Heart right ventricle (tissue), 16 donors: ENCODE measurements at regions not wholly inside any gene's neighbourhood (a gene's known extent, or its start where the extent isn't known, plus 50 kb on each side); places are given as distances from the start of the nearest gene placed in this dataset.

Source experiments
- ATAC-seq, 8 donors: fragments of 200-7000 bp; cut with Tn5 transposase; one replicate each; pipeline ENCODE4 v1.9.1; 2020; ENCODE audit warnings: mild to moderate bottlenecking in 8 of 8, moderate library complexity in 8 of 8, moderate number of reproducible peaks in 1 of 8
- DNase-seq, 2 donors: peaks; one replicate each; pipeline ENCODE4 v3.0.0-alpha.2; 2020
- H3K27ac ChIP-seq, 10 donors: fragments of 200-600 bp; sonication (generic) in 2 of 10; one replicate each; pipeline versions ENCODE4 v1.5.0 to v1.8.0; 2020 to 2022; ENCODE audit warnings: mild to moderate bottlenecking in 3 of 10
- H3K27me3 ChIP-seq, 7 donors: fragments of 200-600 bp; one replicate each; pipeline ENCODE4 v1.8.0; 2021 to 2022; ENCODE audit warnings: mild to moderate bottlenecking in 2 of 7
- H3K36me3 ChIP-seq, 9 donors: fragments of 200-600 bp; sonication (generic) in 1 of 9; one replicate each; pipeline versions ENCODE4 v1.5.0 to v1.8.0; 2020 to 2022; ENCODE audit warnings: mild to moderate bottlenecking in 2 of 9
- H3K4me1 ChIP-seq, 9 donors: fragments of 200-600 bp; sonication (generic) in 1 of 9; one replicate each; pipeline versions ENCODE4 v1.5.0 to v1.8.0; 2020 to 2022; ENCODE audit warnings: mild to moderate bottlenecking in 4 of 9
- H3K4me3 ChIP-seq, 10 donors: fragments of 200-600 bp; sonication (generic) in 2 of 10; one replicate each; pipeline versions ENCODE4 v1.5.0 to v1.8.0; 2020 to 2022; ENCODE audit warnings: mild to moderate bottlenecking in 7 of 10, moderate library complexity in 2 of 10
- H3K9me3 ChIP-seq, 11 donors: fragments of 200-600 bp in 10 of 11; sonication (generic) in 2 of 11; one replicate each; pipeline versions ENCODE4 v1.5.0 to v1.8.0; 2013 to 2022; ENCODE audit warnings: mild to moderate bottlenecking in 2 of 11, control low read depth in 1 of 11, moderate library complexity in 1 of 11
- WGBS, 2 donors: extraction: QIAGEN DNeasy Blood & Tissue Kit; methylation state at CpG; one replicate each; pipeline ENCODE4 v1.1.7; 2013; ENCODE audit warnings: inconsistent platforms in 1 of 2; 5-methylcytosine and 5-hydroxymethylcytosine counted together
- intact Hi-C, 10 donors: fragments of 100-400 bp; cut with DNase I; formaldehyde crosslinking; loops; one replicate each; pipeline versions ENCODE4 v1.11.1 to v1.14.2; 2022
- TF ChIP-seq, protein P1 (sequence below), 9 donors: fragments of 200-600 bp; sonication (generic) in 2 of 9; IDR thresholded peaks; one replicate each; pipeline versions ENCODE4 v1.5.0 to v1.8.0; 2021 to 2022; ENCODE audit warnings: antibody characterized with exemption in 9 of 9, mild to moderate bottlenecking in 5 of 9, moderate library complexity in 1 of 9
- donor health status: Arrhythmogenic right ventricular cardiomyopathy.
- donor health status: ischemic (EF 13 %, LVEDD 7.1; RV severe dilation, severe dysfunction).
- donor health status: healthy with polysubstance abuse.
- donor health status: DM: no; HTN: yes; CAD: no.
- donor health status: DM: no; HTN: no; CAD: no.
- donor health status: ischemic (EF 25% LVEDD 6.9; RV normal size, moderate dysfunction).
- donor health status: ischemic (EF 25% LVEDD 5.7; RV mildly dilated, moderate dysfunction).
- donor health status: healthy.
- donor health status: DM: yes; HTN: yes; CAD: no.
- donor health status: Ischemic cardiomyopathy.
- donor health status: ischemic (EF 35%, LVEDD 5.7; RV mildly dilated, moderate dysfunction).
- donor health status: nonischemic (EF 11% LVEDD 7.7; RV severe dilation, severe dysfunction).
- donor health status: DM: yes; HTN: yes; CAD: no.
- donor health status: PGD.
- donor health status: ischemic (EF 29% LVEDD 5.4; RV normal size, mild dysfunction).
- donor health status: nonischemic (EF 23%, LVEDD 6.1; RV moderate dilation, normal function).

DNA sequence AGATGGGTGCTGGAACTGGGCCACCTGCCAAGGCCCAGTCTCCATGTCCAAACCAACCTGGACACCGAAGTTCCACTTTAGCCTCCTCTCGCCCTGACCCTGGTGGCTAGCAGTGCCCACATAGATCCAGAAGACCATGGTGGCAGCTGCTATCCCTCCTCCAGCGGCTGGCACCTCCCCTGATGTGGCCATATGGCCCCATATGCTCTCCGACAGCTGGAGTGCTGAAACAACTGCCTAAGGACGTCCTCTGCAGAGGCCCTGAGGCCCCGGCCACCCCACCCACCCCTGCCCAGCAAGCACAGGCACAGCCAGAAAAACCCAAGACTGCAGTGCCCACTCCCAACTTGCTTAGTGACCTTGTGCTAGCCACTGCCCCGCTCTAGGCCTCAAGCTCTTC, 182.3 kb upstream of the LINGO1 start:
- Histone ChIP-seq H3K4me1 (peaks cover 0 to 7% (median under 1%) of the 10 kb centered on the region in 9 donors), H3K9me3 (no peaks in the 10 kb centered on the region), H3K27me3 (peaks cover 9 to 73% (median 60%) of the 10 kb centered on the region in 7 donors), H3K27ac (no peak overlapping the region), H3K36me3 (no peaks in the 10 kb centered on the region), H3K4me3 (no peak overlapping the region)
- intact Hi-C loops, result loop anchor here in 1 of 10 donors (5.0 kb wide), 1 partner anchor 183 kb away; the partner anchor contains the start of gene LINGO1
- 85 to 90% methylated on average over 7 of the region's 7 CpGs for WGBS, 2 donors
- TF ChIP-seq, protein P1, sequence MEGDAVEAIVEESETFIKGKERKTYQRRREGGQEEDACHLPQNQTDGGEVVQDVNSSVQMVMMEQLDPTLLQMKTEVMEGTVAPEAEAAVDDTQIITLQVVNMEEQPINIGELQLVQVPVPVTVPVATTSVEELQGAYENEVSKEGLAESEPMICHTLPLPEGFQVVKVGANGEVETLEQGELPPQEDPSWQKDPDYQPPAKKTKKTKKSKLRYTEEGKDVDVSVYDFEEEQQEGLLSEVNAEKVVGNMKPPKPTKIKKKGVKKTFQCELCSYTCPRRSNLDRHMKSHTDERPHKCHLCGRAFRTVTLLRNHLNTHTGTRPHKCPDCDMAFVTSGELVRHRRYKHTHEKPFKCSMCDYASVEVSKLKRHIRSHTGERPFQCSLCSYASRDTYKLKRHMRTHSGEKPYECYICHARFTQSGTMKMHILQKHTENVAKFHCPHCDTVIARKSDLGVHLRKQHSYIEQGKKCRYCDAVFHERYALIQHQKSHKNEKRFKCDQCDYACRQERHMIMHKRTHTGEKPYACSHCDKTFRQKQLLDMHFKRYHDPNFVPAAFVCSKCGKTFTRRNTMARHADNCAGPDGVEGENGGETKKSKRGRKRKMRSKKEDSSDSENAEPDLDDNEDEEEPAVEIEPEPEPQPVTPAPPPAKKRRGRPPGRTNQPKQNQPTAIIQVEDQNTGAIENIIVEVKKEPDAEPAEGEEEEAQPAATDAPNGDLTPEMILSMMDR (IDR thresholded peaks at IDR 0.05), result no peak
- DNase-seq (no peak), ATAC-seq (no peak)

DNA sequence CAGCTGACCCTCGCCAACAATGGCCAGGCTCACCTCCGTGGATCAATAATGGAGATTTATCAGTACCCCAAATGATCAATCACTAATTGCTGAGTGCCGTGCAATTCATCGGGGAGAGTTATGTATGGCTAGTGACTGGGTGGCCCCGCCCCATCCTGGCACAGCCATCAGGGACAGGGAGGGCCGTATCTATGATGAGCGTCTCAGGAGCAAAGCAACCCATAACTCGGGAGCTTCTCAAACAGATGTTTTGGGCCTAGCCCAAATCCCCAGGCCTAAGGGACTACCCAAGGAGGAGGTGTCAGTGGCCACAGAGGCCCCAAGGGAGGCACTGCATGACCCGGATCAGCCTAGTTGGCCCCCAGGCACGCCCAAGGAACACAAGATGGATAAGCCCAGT, 180.0 kb upstream of the LINGO1 start:
- ATAC-seq (no peak), DNase-seq (no peak)
- H3K4me3 ChIP-seq, result no peak overlapping the region
- H3K9me3 ChIP-seq, result no peaks in the 10 kb centered on the region
- intact Hi-C loops, result no loop called here
- 77 to 78% methylated on average over 10 of the region's 10 CpGs for WGBS, 2 donors
- TF ChIP-seq, protein P1 (IDR thresholded peaks at IDR 0.05), result no peak
- no peaks in the 10 kb centered on the region for H3K36me3 ChIP-seq
- no peak overlapping the region for H3K27ac ChIP-seq
- H3K4me1 ChIP-seq, result no peaks in the 10 kb centered on the region
- peaks cover 0 to 58% (median 38%) of the 10 kb centered on the region in 7 donors for H3K27me3 ChIP-seq

DNA sequence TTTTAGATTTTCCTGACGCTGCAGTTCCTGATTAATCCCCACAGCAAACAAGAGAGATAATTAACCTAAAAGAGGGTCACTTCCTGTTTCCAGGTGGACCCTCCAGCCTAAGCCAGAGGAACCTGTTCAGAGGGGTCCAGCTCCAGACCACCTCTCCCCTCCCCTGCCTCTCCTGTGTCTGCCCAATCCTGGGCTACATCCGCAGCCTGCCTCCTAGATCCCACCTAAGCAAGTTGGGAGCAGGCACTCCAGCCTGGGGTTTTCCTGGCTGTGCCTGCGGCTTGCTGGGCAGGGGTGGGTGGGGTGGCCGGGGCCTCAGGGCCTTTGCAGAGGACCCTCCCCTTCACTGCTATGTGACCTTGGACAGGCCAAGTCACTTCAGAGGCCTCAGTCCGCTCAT, 178.6 kb upstream of the LINGO1 start:
- ATAC-seq, result no peak

DNA sequence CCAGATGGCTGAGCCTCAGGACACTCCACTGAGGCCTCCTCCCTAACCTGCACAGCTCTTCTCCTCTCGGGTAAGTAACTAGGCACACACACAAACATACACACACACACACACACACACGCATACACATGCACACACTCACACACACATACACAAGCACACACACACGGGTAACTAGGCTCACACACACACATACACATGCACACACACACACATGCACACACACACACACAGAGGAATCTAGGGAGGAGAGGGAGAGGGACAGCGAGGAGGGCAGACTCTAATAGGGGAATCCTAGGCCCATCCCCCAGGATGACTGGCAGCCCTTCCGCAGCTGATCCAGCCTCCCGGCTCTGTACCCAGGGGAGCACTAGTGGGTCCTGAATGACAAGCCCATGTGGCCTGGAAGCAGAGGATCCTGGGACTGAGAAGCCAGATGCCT, 177.4 kb upstream of the LINGO1 start:
- H3K27me3 ChIP-seq, result peaks cover 0 to 34% (median 14%) of the 10 kb centered on the region in 7 donors
- TF ChIP-seq, protein P1 (IDR thresholded peaks at IDR 0.05), result no peak
- peak in 1 of 2 donors; percentile 16 for DNase-seq
- H3K9me3 ChIP-seq, result no peaks in the 10 kb centered on the region
- H3K4me1 ChIP-seq, result no peaks in the 10 kb centered on the region
- H3K36me3 ChIP-seq, result no peaks in the 10 kb centered on the region
- no peak overlapping the region for H3K27ac ChIP-seq
- WGBS, 2 donors, result 55 to 61% methylated on average over 6 of the region's 6 CpGs
- intact Hi-C loops, result no loop called here
- peak in 6 of 8 donors; percentile 42 to 64 (median 54) for ATAC-seq
- H3K4me3 ChIP-seq, result no peak overlapping the region

More for the DNA sequence above, 178.6 kb upstream of the LINGO1 start:
- intact Hi-C loops, result no loop called here
- no peak overlapping the region for H3K27ac ChIP-seq
- TF ChIP-seq, protein P1 (IDR thresholded peaks at IDR 0.05), result no peak
- no peaks in the 10 kb centered on the region for H3K9me3 ChIP-seq
- no peaks in the 10 kb centered on the region for H3K36me3 ChIP-seq
- no peaks in the 10 kb centered on the region for H3K4me1 ChIP-seq
- H3K4me3 ChIP-seq, result no peak overlapping the region
- WGBS, 2 donors, result 57 to 68% methylated on average over 5 of the region's 5 CpGs
- no peak for DNase-seq
- peaks cover 0 to 44% (median 24%) of the 10 kb centered on the region in 7 donors for H3K27me3 ChIP-seq
